HCT116 (cell line): ENCODE measurements at regions not wholly inside any gene's neighbourhood (a gene's known extent, or its start where the extent isn't known, plus 50 kb on each side); places are given as distances from the start of the nearest gene placed in this dataset.

Experiments used
- ATAC-seq: fragments of 200-7000 bp; cut with Tn5 transposase; 2 replicates; pipeline ENCODE4 v1.9.1; 2020; ENCODE audit warnings: mild to moderate bottlenecking, moderate library complexity
- BruUV-seq: library from RNA; stranded (reverse); fragments of 400-500 nt; replicated peaks from 2 replicates; lab custom pipeline; 2021; lab: Mats Ljungman, UMichigan
- CTCF ChIA-PET: fragments of 300-600 bp; sonication (Branson Sonifier 250); formaldehyde crosslinking; loops from one replicate; lab custom pipeline; 2021; ENCODE audit warnings: antibody characterized with exemption; lab: Charles Lee
- POLR2A ChIA-PET: fragments of 300-600, 350-600 bp; sonication (Branson Sonifier 250); formaldehyde crosslinking; loops from one replicate; lab custom pipeline; 2021; ENCODE audit warnings: antibody characterized with exemption; lab: Charles Lee
- RAD21 ChIA-PET, 2 experiments: fragments of 300-600 bp; sonication (Branson Sonifier 250); formaldehyde crosslinking; loops; one replicate each; lab custom pipeline; 2023; ENCODE audit warnings: low total read pairs in 2 of 2; ENCODE audit not compliant: uncharacterized antibody in 2 of 2, unreplicated experiment in 2 of 2, low non-redundant PET in 1 of 2; lab: Charles Lee
- DNase-seq: peaks from one replicate; pipeline ENCODE4 v3.0.0-alpha.2; 2010; ENCODE audit warnings: low read depth, low spot score
- H2AFZ ChIP-seq: fragments of 200-600 bp; shearing (Covaris generic), sonication (generic); 2 replicates; pipeline ENCODE4 v1.6.1; 2017; ENCODE audit warnings: low read depth, mixed run types, mixed read lengths, antibody characterized with exemption, low read length; ENCODE audit not compliant: poor library complexity, severe bottlenecking
- H3K27ac ChIP-seq: 2 replicates; pipeline ENCODE4 v1.5.1; 2012; ENCODE audit warnings: low read depth, low read length
- H3K27me3 ChIP-seq: fragments of 200-600 bp; sonication (generic); 2 replicates; pipeline ENCODE4 v1.6.1; 2016; ENCODE audit warnings: mixed run types, low read length, mixed read lengths; ENCODE audit not compliant: insufficient read depth
- H3K36me3 ChIP-seq, 2 experiments: fragments of 200-500 bp in 1 of 2; fragments of 200-600 bp in 1 of 2; sonication (Bioruptor generic) in 1 of 2; sonication (generic) in 1 of 2; 2 replicates each; pipeline versions ENCODE4 v1.5.1 to v1.6.1; 2014 to 2016; ENCODE audit warnings: low read length in 2 of 2, inconsistent platforms in 1 of 2, mixed read lengths in 1 of 2, mixed run types in 1 of 2; ENCODE audit not compliant: insufficient read depth in 2 of 2, control insufficient read depth in 1 of 2
- H3K4me1 ChIP-seq, 2 experiments: fragments of 200-600 bp in 1 of 2; sonication (generic) in 1 of 2; 2 replicates each; pipeline versions ENCODE4 v1.5.1 to v1.6.1; 2012 to 2017; ENCODE audit warnings: low read length in 2 of 2, inconsistent platforms in 1 of 2, mild to moderate bottlenecking in 1 of 2, mixed read lengths in 1 of 2, mixed run types in 1 of 2, moderate library complexity in 1 of 2; ENCODE audit not compliant: insufficient read depth in 2 of 2, control insufficient read depth in 1 of 2
- H3K4me2 ChIP-seq: fragments of 200-600 bp; sonication (generic); 2 replicates; pipeline ENCODE4 v1.6.1; 2017; ENCODE audit warnings: mixed run types, low read length, mixed read lengths
- H3K4me3 ChIP-seq, 2 experiments: fragments of 200-600 bp in 1 of 2; sonication (generic) in 1 of 2; replicated peaks in 1 of 2; 2 replicates each; pipeline ENCODE4 v1.5.1; 2011 to 2016; ENCODE audit warnings: low read length in 2 of 2, control low read depth in 1 of 2, low read depth in 1 of 2, mild to moderate bottlenecking in 1 of 2, mixed read lengths in 1 of 2, mixed run types in 1 of 2
- H3K79me2 ChIP-seq: fragments of 200-600 bp; sonication (generic); 2 replicates; pipeline ENCODE4 v1.6.1; 2017; ENCODE audit warnings: mild to moderate bottlenecking, mixed run types, low read length, moderate library complexity, mixed read lengths; ENCODE audit not compliant: insufficient read depth
- H3K9ac ChIP-seq: fragments of 200-600 bp; sonication (generic); 2 replicates; pipeline ENCODE4 v1.6.1; 2016; ENCODE audit warnings: low read length, mixed read lengths
- H3K9me2 ChIP-seq: fragments of 200-600 bp; sonication (generic), shearing (Covaris generic); 2 replicates; pipeline ENCODE4 v1.6.1; 2017; ENCODE audit warnings: mixed run types, mild to moderate bottlenecking, moderate library complexity; ENCODE audit not compliant: insufficient read depth
- H3K9me3 ChIP-seq, 2 experiments: fragments of 200-500 bp in 1 of 2; fragments of 200-600 bp in 1 of 2; sonication (Bioruptor generic) in 1 of 2; sonication (generic) in 1 of 2; 2 replicates each; pipeline ENCODE4 v1.6.1; 2014 to 2017; ENCODE audit warnings: low read length in 2 of 2, mixed read lengths in 2 of 2, inconsistent platforms in 1 of 2, low read depth in 1 of 2, mild to moderate bottlenecking in 1 of 2, mixed run types in 1 of 2, moderate library complexity in 1 of 2; ENCODE audit not compliant: control insufficient read depth in 1 of 2, insufficient read depth in 1 of 2
- H4K20me1 ChIP-seq: fragments of 200-600 bp; sonication (generic), shearing (Covaris generic); 2 replicates; pipeline ENCODE4 v1.6.1; 2017; ENCODE audit warnings: mixed run types, mild to moderate bottlenecking, moderate library complexity; ENCODE audit not compliant: insufficient read depth
- CBX3 ChIP-seq: IDR thresholded peaks from 2 replicates; pipeline ENCODE4 v1.6.1; 2012; ENCODE audit warnings: low read depth
- EZH2 ChIP-seq: fragments of 200-600 bp; sonication (generic); IDR thresholded peaks from 2 replicates; pipeline ENCODE4 v1.6.1; 2017; ENCODE audit warnings: antibody characterized with exemption, mixed run types
- EZH2phosphoT487 ChIP-seq: fragments of 200-600 bp; IDR thresholded peaks from 2 replicates; pipeline ENCODE4 v1.6.1; 2018; ENCODE audit warnings: antibody characterized with exemption, borderline replicate concordance
- FOSL1 ChIP-seq: IDR thresholded peaks from 2 replicates; pipeline ENCODE4 v1.6.1; 2012; ENCODE audit warnings: low read depth
- SP1 ChIP-seq: IDR thresholded peaks from 2 replicates; pipeline ENCODE4 v1.6.1; 2012; ENCODE audit warnings: low read depth
- SRF ChIP-seq: IDR thresholded peaks from 2 replicates; pipeline ENCODE4 v1.6.1; 2012; ENCODE audit warnings: low read depth
- TCF7L2 ChIP-seq: IDR thresholded peaks from 2 replicates; pipeline ENCODE4 v1.7.0; 2011; ENCODE audit warnings: borderline replicate concordance, inconsistent platforms; ENCODE audit not compliant: insufficient read depth, insufficient read length; ENCODE audit errors: extremely low read depth
- intact Hi-C: fragments of 100-400 bp; cut with micrococcal nuclease; formaldehyde crosslinking; loops from 2 replicates; pipeline ENCODE4 v1.10.0; 2022
- TF ChIP-seq, protein P1 (sequence below): IDR thresholded peaks from 2 replicates; pipeline ENCODE4 v1.6.1; 2012

DNA sequence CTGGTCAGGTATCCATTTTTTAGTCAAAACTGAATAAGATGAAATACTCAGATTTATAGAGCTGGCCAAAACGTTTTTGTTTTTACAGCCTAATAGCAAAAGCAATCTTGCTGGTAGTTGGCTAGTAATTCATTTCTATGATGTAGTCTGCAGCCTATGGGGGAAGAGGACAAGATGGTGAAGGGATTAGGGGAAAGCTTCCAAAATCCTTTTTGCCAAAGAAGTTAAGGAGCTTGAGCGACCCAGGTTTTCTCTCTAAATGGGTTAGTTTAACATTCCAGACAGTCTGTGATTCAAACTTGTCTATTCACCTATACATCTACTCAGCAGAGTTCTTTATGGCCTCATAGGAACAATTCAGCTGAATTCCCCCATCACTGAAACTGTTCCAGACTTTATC lies 89.8 kb upstream of the SPRY1 start:
- TF ChIP-seq CBX3, result no peak
- no peak for TF ChIP-seq TCF7L2
- TF ChIP-seq SP1, result no peak
- TF ChIP-seq EZH2phosphoT487, result no peak
- TF ChIP-seq, protein P1, sequence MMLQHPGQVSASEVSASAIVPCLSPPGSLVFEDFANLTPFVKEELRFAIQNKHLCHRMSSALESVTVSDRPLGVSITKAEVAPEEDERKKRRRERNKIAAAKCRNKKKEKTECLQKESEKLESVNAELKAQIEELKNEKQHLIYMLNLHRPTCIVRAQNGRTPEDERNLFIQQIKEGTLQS, result no peak
- Histone ChIP-seq H3K4me1 (no peaks in the 10 kb centered on the region), H2AFZ (no peak overlapping the region), H3K9me2 (no peaks in the 10 kb centered on the region), H3K79me2 (no peaks in the 10 kb centered on the region), H3K4me2 (no peak overlapping the region), H3K9me3 (no peaks in the 10 kb centered on the region), H3K27ac (no peak overlapping the region), H3K36me3 (no peaks in the 10 kb centered on the region), H3K4me3 (no peak overlapping the region), H3K9ac (no peak overlapping the region), H3K27me3 (no peaks in the 10 kb centered on the region), H4K20me1 (no peaks in the 10 kb centered on the region)
- ATAC-seq, result no peak
- no TSS peak for BruUV-seq
- DNase-seq, result no peak
- ChIA-PET CTCF (no interaction called here), RAD21 (no interaction called here), POLR2A (no interaction called here)
- intact Hi-C loops, result no loop called here

DNA sequence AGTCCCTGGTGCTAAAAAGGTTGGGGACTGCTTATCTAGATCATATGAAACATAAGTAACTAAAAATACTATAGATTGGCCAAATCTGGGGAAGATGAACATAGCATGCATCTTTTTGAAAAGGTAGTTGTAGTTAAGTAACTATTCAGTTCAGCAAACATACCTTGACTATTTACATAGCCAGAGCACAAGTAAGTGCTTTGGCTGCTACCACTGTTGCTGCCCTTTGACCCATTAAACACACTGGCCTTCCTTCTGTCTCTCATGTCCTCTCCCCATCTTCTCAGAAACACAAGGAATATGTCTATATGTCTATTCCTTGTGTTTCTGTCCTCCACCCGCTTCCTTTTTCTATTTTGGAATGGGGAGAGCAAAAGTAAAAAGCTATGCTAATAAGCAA lies 87.9 kb upstream of the SPRY1 start:
- Histone ChIP-seq H3K4me3 (no peak overlapping the region), H3K9me3 (no peaks in the 10 kb centered on the region), H3K36me3 (no peaks in the 10 kb centered on the region), H2AFZ (no peak overlapping the region), H3K4me2 (no peak overlapping the region), H3K79me2 (no peaks in the 10 kb centered on the region), H3K4me1 (no peaks in the 10 kb centered on the region)
- ATAC-seq, result no peak
- no peak for DNase-seq
- TF ChIP-seq FOSL1 (no peak), EZH2phosphoT487 (no peak), EZH2 (no peak), SRF (no peak)
- TF ChIP-seq, all 23 proteins: peak for 0
- BruUV-seq, result no TSS peak
- intact Hi-C loops, result no loop called here
- H4K20me1 ChIP-seq, result no peaks in the 10 kb centered on the region
- no peaks in the 10 kb centered on the region for H3K9me2 ChIP-seq
- ChIA-PET RAD21 (no interaction called here), POLR2A (no interaction called here), CTCF (no interaction called here)
- H3K9ac ChIP-seq, result no peak overlapping the region
- no peaks in the 10 kb centered on the region for H3K27me3 ChIP-seq
- H3K27ac ChIP-seq, result no peak overlapping the region
